HCT116 (cell line): ENCODE measurements at regions not wholly inside any gene's neighbourhood (a gene's known extent, or its start where the extent isn't known, plus 50 kb on each side); places are given as distances from the start of the nearest gene placed in this dataset.

Experiments
- ATAC-seq: fragments of 200-7000 bp; cut with Tn5 transposase; 2 replicates; pipeline ENCODE4 v1.9.1; 2020; ENCODE audit warnings: mild to moderate bottlenecking, moderate library complexity
- BruUV-seq: library from RNA; stranded (reverse); fragments of 400-500 nt; replicated peaks from 2 replicates; lab custom pipeline; 2021; lab: Mats Ljungman, UMichigan
- CTCF ChIA-PET: fragments of 300-600 bp; sonication (Branson Sonifier 250); formaldehyde crosslinking; loops from one replicate; lab custom pipeline; 2021; ENCODE audit warnings: antibody characterized with exemption; lab: Charles Lee
- POLR2A ChIA-PET: fragments of 300-600, 350-600 bp; sonication (Branson Sonifier 250); formaldehyde crosslinking; loops from one replicate; lab custom pipeline; 2021; ENCODE audit warnings: antibody characterized with exemption; lab: Charles Lee
- RAD21 ChIA-PET, 2 experiments: fragments of 300-600 bp; sonication (Branson Sonifier 250); formaldehyde crosslinking; loops; one replicate each; lab custom pipeline; 2023; ENCODE audit warnings: low total read pairs in 2 of 2; ENCODE audit not compliant: uncharacterized antibody in 2 of 2, unreplicated experiment in 2 of 2, low non-redundant PET in 1 of 2; lab: Charles Lee
- DNase-seq: peaks from one replicate; pipeline ENCODE4 v3.0.0-alpha.2; 2010; ENCODE audit warnings: low read depth, low spot score
- H2AFZ ChIP-seq: fragments of 200-600 bp; shearing (Covaris generic), sonication (generic); 2 replicates; pipeline ENCODE4 v1.6.1; 2017; ENCODE audit warnings: low read depth, mixed run types, mixed read lengths, antibody characterized with exemption, low read length; ENCODE audit not compliant: poor library complexity, severe bottlenecking
- H3K27ac ChIP-seq: 2 replicates; pipeline ENCODE4 v1.5.1; 2012; ENCODE audit warnings: low read depth, low read length
- H3K27me3 ChIP-seq: fragments of 200-600 bp; sonication (generic); 2 replicates; pipeline ENCODE4 v1.6.1; 2016; ENCODE audit warnings: mixed run types, low read length, mixed read lengths; ENCODE audit not compliant: insufficient read depth
- H3K36me3 ChIP-seq, 2 experiments: fragments of 200-500 bp in 1 of 2; fragments of 200-600 bp in 1 of 2; sonication (Bioruptor generic) in 1 of 2; sonication (generic) in 1 of 2; 2 replicates each; pipeline versions ENCODE4 v1.5.1 to v1.6.1; 2014 to 2016; ENCODE audit warnings: low read length in 2 of 2, inconsistent platforms in 1 of 2, mixed read lengths in 1 of 2, mixed run types in 1 of 2; ENCODE audit not compliant: insufficient read depth in 2 of 2, control insufficient read depth in 1 of 2
- H3K4me1 ChIP-seq, 2 experiments: fragments of 200-600 bp in 1 of 2; sonication (generic) in 1 of 2; 2 replicates each; pipeline versions ENCODE4 v1.5.1 to v1.6.1; 2012 to 2017; ENCODE audit warnings: low read length in 2 of 2, inconsistent platforms in 1 of 2, mild to moderate bottlenecking in 1 of 2, mixed read lengths in 1 of 2, mixed run types in 1 of 2, moderate library complexity in 1 of 2; ENCODE audit not compliant: insufficient read depth in 2 of 2, control insufficient read depth in 1 of 2
- H3K4me2 ChIP-seq: fragments of 200-600 bp; sonication (generic); 2 replicates; pipeline ENCODE4 v1.6.1; 2017; ENCODE audit warnings: mixed run types, low read length, mixed read lengths
- H3K4me3 ChIP-seq, 2 experiments: fragments of 200-600 bp in 1 of 2; sonication (generic) in 1 of 2; replicated peaks in 1 of 2; 2 replicates each; pipeline ENCODE4 v1.5.1; 2011 to 2016; ENCODE audit warnings: low read length in 2 of 2, control low read depth in 1 of 2, low read depth in 1 of 2, mild to moderate bottlenecking in 1 of 2, mixed read lengths in 1 of 2, mixed run types in 1 of 2
- H3K79me2 ChIP-seq: fragments of 200-600 bp; sonication (generic); 2 replicates; pipeline ENCODE4 v1.6.1; 2017; ENCODE audit warnings: mild to moderate bottlenecking, mixed run types, low read length, moderate library complexity, mixed read lengths; ENCODE audit not compliant: insufficient read depth
- H3K9ac ChIP-seq: fragments of 200-600 bp; sonication (generic); 2 replicates; pipeline ENCODE4 v1.6.1; 2016; ENCODE audit warnings: low read length, mixed read lengths
- H3K9me2 ChIP-seq: fragments of 200-600 bp; sonication (generic), shearing (Covaris generic); 2 replicates; pipeline ENCODE4 v1.6.1; 2017; ENCODE audit warnings: mixed run types, mild to moderate bottlenecking, moderate library complexity; ENCODE audit not compliant: insufficient read depth
- H3K9me3 ChIP-seq, 2 experiments: fragments of 200-500 bp in 1 of 2; fragments of 200-600 bp in 1 of 2; sonication (Bioruptor generic) in 1 of 2; sonication (generic) in 1 of 2; 2 replicates each; pipeline ENCODE4 v1.6.1; 2014 to 2017; ENCODE audit warnings: low read length in 2 of 2, mixed read lengths in 2 of 2, inconsistent platforms in 1 of 2, low read depth in 1 of 2, mild to moderate bottlenecking in 1 of 2, mixed run types in 1 of 2, moderate library complexity in 1 of 2; ENCODE audit not compliant: control insufficient read depth in 1 of 2, insufficient read depth in 1 of 2
- H4K20me1 ChIP-seq: fragments of 200-600 bp; sonication (generic), shearing (Covaris generic); 2 replicates; pipeline ENCODE4 v1.6.1; 2017; ENCODE audit warnings: mixed run types, mild to moderate bottlenecking, moderate library complexity; ENCODE audit not compliant: insufficient read depth
- CEBPB ChIP-seq: IDR thresholded peaks from 2 replicates; pipeline ENCODE4 v1.6.1; 2012; ENCODE audit warnings: low read depth
- ELF1 ChIP-seq: IDR thresholded peaks from 2 replicates; pipeline ENCODE4 v1.6.1; 2012; ENCODE audit warnings: low read depth, borderline replicate concordance
- EZH2phosphoT487 ChIP-seq: fragments of 200-600 bp; IDR thresholded peaks from 2 replicates; pipeline ENCODE4 v1.6.1; 2018; ENCODE audit warnings: antibody characterized with exemption, borderline replicate concordance
- FOSL1 ChIP-seq: IDR thresholded peaks from 2 replicates; pipeline ENCODE4 v1.6.1; 2012; ENCODE audit warnings: low read depth
- JUND ChIP-seq: IDR thresholded peaks from 2 replicates; pipeline ENCODE4 v1.6.1; 2012
- POLR2A ChIP-seq: IDR thresholded peaks from 2 replicates; pipeline ENCODE4 v1.7.0; 2011; ENCODE audit warnings: borderline replicate concordance; ENCODE audit not compliant: insufficient read depth, insufficient read length; ENCODE audit errors: extremely low read depth
- POLR2AphosphoS5 ChIP-seq: IDR thresholded peaks from 2 replicates; pipeline ENCODE4 v1.6.1; 2011; ENCODE audit warnings: mild to moderate bottlenecking, low read depth, low read length, moderate library complexity
- SIN3A ChIP-seq: IDR thresholded peaks from 2 replicates; pipeline ENCODE4 v1.6.1; 2012; ENCODE audit warnings: low read depth
- SP1 ChIP-seq: IDR thresholded peaks from 2 replicates; pipeline ENCODE4 v1.6.1; 2012; ENCODE audit warnings: low read depth
- TCF7L2 ChIP-seq: IDR thresholded peaks from 2 replicates; pipeline ENCODE4 v1.7.0; 2011; ENCODE audit warnings: borderline replicate concordance, inconsistent platforms; ENCODE audit not compliant: insufficient read depth, insufficient read length; ENCODE audit errors: extremely low read depth
- YY1 ChIP-seq: IDR thresholded peaks from 2 replicates; pipeline ENCODE4 v1.6.1; 2011; ENCODE audit warnings: low read length, low read depth, moderate library complexity, mild to moderate bottlenecking; ENCODE audit not compliant: insufficient replicate concordance; ENCODE audit errors: extremely low read depth
- ZNF274 ChIP-seq: fragments of 200-500 bp; sonication (Bioruptor generic); IDR thresholded peaks from 2 replicates; pipeline ENCODE4 v1.6.1; 2014; ENCODE audit warnings: mild to moderate bottlenecking, low read depth, low read length, inconsistent platforms
- intact Hi-C: fragments of 100-400 bp; cut with micrococcal nuclease; formaldehyde crosslinking; loops from 2 replicates; pipeline ENCODE4 v1.10.0; 2022
- TF ChIP-seq, protein P1 (sequence below): IDR thresholded peaks from 2 replicates; pipeline ENCODE4 v1.6.1; 2012
- TF ChIP-seq, protein P2 (sequence below): IDR thresholded peaks from 2 replicates; pipeline ENCODE4 v1.6.1; 2012
- TF ChIP-seq, protein P3 (sequence below): IDR thresholded peaks from 2 replicates; pipeline ENCODE4 v1.6.1; 2012; ENCODE audit warnings: low read depth
- TF ChIP-seq, protein P4 (sequence below): IDR thresholded peaks from 2 replicates; pipeline ENCODE4 v1.6.1; 2011; ENCODE audit warnings: mild to moderate bottlenecking, low read length, moderate library complexity; ENCODE audit not compliant: insufficient replicate concordance; ENCODE audit errors: extremely low read depth

DNA sequence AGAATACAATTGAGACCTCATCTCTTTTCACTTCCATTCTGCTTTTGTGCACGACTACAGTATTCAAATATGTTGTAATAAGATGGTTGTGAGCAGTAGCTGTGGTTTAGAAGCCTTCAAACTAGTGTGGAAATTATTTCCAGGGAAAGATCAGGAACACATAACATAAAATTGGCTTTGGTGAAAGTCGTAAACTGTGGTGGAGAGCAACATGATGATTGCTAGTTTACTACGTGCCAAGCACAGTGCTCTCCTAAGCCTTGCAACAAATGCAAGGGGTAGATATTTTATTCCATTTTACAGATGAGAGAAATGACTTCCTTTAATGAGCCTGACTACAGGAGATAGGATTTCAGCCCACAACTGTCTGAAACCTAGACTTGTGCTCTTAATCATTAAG lies 172.4 kb upstream of the LMNTD1 start:
- H4K20me1 ChIP-seq: no peaks in the 10 kb centered on the region
- H3K36me3 ChIP-seq: no peaks in the 10 kb centered on the region
- H3K79me2 ChIP-seq: no peaks in the 10 kb centered on the region
- H3K9me3 ChIP-seq: no peaks in the 10 kb centered on the region
- no peak overlapping the region for H3K4me2 ChIP-seq
- POLR2A ChIA-PET: no interaction called here
- no peak for ATAC-seq
- H3K9me2 ChIP-seq: no peaks in the 10 kb centered on the region
- no peaks in the 10 kb centered on the region; a peak in 1 of 4 replicates for H3K4me1 ChIP-seq
- no peak overlapping the region for H3K4me3 ChIP-seq
- intact Hi-C loops: no loop called here
- no peaks in the 10 kb centered on the region for H3K27me3 ChIP-seq
- RAD21 ChIA-PET: no interaction called here
- no peak overlapping the region for H3K9ac ChIP-seq
- BruUV-seq: no TSS peak
- TF ChIP-seq SIN3A (no peak), SP1 (no peak), EZH2phosphoT487 (no peak), POLR2A (no peak), CEBPB (no peak), FOSL1 (no peak), ZNF274 (no peak), YY1 (no peak), POLR2AphosphoS5 (no peak)
- no peak overlapping the region for H3K27ac ChIP-seq
- H2AFZ ChIP-seq: no peak overlapping the region
- no peak for DNase-seq
- CTCF ChIA-PET: no interaction called here

DNA sequence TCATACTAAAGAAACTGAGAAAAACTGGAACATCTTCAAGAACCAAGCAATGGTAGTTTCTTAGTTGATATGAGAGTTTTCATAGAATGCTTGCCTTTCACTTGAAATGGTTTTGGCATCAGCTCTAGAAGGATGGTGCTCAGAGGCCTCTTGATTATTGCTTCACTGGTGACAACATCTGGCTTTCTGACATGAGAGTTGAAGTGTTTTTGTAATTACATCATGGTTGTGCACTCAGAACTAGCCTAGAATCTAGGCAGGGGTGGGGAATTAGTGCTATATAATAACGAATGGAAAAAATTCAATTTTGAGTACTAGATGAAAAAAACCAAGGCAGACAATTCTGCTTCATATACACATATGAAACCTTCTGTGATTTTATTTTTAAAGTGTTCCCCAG lies 172.8 kb upstream of the LMNTD1 start:
- ChIA-PET CTCF (no interaction called here), RAD21 (no interaction called here), POLR2A (no interaction called here)
- Histone ChIP-seq H3K9me2 (no peaks in the 10 kb centered on the region), H3K9ac (no peak overlapping the region), H2AFZ (no peak overlapping the region), H3K4me2 (no peak overlapping the region), H3K27ac (no peak overlapping the region), H3K9me3 (no peaks in the 10 kb centered on the region), H3K4me3 (no peak overlapping the region), H4K20me1 (no peaks in the 10 kb centered on the region), H3K4me1 (no peaks in the 10 kb centered on the region; a peak in 1 of 4 replicates), H3K27me3 (no peaks in the 10 kb centered on the region), H3K36me3 (no peaks in the 10 kb centered on the region), H3K79me2 (no peaks in the 10 kb centered on the region)
- BruUV-seq: no TSS peak
- intact Hi-C loops: no loop called here
- DNase-seq (no peak), ATAC-seq (no peak)
- TF ChIP-seq, protein P1, sequence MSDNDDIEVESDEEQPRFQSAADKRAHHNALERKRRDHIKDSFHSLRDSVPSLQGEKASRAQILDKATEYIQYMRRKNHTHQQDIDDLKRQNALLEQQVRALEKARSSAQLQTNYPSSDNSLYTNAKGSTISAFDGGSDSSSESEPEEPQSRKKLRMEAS: no peak
- TF ChIP-seq, protein P2, sequence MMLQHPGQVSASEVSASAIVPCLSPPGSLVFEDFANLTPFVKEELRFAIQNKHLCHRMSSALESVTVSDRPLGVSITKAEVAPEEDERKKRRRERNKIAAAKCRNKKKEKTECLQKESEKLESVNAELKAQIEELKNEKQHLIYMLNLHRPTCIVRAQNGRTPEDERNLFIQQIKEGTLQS: no peak
- TF ChIP-seq ELF1 (no peak), SP1 (no peak), EZH2phosphoT487 (no peak), SIN3A (no peak), TCF7L2 (no peak), YY1 (no peak), JUND (no peak)
- TF ChIP-seq, protein P3, sequence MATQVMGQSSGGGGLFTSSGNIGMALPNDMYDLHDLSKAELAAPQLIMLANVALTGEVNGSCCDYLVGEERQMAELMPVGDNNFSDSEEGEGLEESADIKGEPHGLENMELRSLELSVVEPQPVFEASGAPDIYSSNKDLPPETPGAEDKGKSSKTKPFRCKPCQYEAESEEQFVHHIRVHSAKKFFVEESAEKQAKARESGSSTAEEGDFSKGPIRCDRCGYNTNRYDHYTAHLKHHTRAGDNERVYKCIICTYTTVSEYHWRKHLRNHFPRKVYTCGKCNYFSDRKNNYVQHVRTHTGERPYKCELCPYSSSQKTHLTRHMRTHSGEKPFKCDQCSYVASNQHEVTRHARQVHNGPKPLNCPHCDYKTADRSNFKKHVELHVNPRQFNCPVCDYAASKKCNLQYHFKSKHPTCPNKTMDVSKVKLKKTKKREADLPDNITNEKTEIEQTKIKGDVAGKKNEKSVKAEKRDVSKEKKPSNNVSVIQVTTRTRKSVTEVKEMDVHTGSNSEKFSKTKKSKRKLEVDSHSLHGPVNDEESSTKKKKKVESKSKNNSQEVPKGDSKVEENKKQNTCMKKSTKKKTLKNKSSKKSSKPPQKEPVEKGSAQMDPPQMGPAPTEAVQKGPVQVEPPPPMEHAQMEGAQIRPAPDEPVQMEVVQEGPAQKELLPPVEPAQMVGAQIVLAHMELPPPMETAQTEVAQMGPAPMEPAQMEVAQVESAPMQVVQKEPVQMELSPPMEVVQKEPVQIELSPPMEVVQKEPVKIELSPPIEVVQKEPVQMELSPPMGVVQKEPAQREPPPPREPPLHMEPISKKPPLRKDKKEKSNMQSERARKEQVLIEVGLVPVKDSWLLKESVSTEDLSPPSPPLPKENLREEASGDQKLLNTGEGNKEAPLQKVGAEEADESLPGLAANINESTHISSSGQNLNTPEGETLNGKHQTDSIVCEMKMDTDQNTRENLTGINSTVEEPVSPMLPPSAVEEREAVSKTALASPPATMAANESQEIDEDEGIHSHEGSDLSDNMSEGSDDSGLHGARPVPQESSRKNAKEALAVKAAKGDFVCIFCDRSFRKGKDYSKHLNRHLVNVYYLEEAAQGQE: no peak
- TF ChIP-seq, protein P4, sequence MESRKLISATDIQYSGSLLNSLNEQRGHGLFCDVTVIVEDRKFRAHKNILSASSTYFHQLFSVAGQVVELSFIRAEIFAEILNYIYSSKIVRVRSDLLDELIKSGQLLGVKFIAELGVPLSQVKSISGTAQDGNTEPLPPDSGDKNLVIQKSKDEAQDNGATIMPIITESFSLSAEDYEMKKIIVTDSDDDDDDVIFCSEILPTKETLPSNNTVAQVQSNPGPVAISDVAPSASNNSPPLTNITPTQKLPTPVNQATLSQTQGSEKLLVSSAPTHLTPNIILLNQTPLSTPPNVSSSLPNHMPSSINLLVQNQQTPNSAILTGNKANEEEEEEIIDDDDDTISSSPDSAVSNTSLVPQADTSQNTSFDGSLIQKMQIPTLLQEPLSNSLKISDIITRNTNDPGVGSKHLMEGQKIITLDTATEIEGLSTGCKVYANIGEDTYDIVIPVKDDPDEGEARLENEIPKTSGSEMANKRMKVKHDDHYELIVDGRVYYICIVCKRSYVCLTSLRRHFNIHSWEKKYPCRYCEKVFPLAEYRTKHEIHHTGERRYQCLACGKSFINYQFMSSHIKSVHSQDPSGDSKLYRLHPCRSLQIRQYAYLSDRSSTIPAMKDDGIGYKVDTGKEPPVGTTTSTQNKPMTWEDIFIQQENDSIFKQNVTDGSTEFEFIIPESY: no peak
